ENCODE measurements at regions not wholly inside any gene's neighbourhood (a gene's known extent, or its start where the extent isn't known, plus 50 kb on each side); places are given as distances from the start of the nearest gene placed in this dataset.
A peak's percentile ranks its signal among the peaks of the same experiment; 100 is the strongest.

- no peak for DNase-seq (ENCODE audit: low read depth in 2 of 2)
These were observed 52.0 kb downstream of the MAGEF1 start for GRCh38 chr3:184659797-184660301.

- DNase-seq (ENCODE audit: low read depth in 2 of 2), result no peak
These were observed 53.5 kb downstream of the MAGEF1 start for GRCh38 chr3:184658223-184658928.

GRCh38 chr3:184656829-184657681, 54.8 kb downstream of the MAGEF1 start:
- DNase-seq (ENCODE audit: low read depth in 2 of 2), result peak in 1 of 2 donors; percentile 48

GRCh38 chr3:184656458-184656828, 55.4 kb downstream of the MAGEF1 start:
- DNase-seq (ENCODE audit: low read depth in 2 of 2), result no peak

GRCh38 chr3:184655597-184655996, 56.3 kb downstream of the MAGEF1 start:
- DNase-seq (ENCODE audit: low read depth in 2 of 2), result no peak

GRCh38 chr3:184654375-184654774, 57.5 kb downstream of the MAGEF1 start:
- no peak for DNase-seq (ENCODE audit: low read depth in 2 of 2)

GRCh38 chr3:184652465-184652864, 59.4 kb downstream of the MAGEF1 start:
- DNase-seq (ENCODE audit: low read depth in 2 of 2), result no peak

- no peak for DNase-seq (ENCODE audit: low read depth in 2 of 2)
These were observed 60.0 kb downstream of the MAGEF1 start for GRCh38 chr3:184651904-184652303.

- no peak for DNase-seq (ENCODE audit: low read depth in 2 of 2)
These were observed 63.2 kb downstream of the MAGEF1 start for GRCh38 chr3:184648636-184649035.

- no peak for DNase-seq (ENCODE audit: low read depth in 2 of 2)
These were observed 64.4 kb downstream of the MAGEF1 start for GRCh38 chr3:184647405-184647936.

GRCh38 chr3:184645336-184645735, 66.5 kb downstream of the MAGEF1 start:
- no peak for DNase-seq (ENCODE audit: low read depth in 2 of 2)

GRCh38 chr3:184643442-184643841, 68.4 kb downstream of the MAGEF1 start:
- no peak for DNase-seq (ENCODE audit: low read depth in 2 of 2)

- no peak for DNase-seq (ENCODE audit: low read depth in 2 of 2)
These were observed 69.1 kb downstream of the MAGEF1 start for GRCh38 chr3:184642631-184643285.

GRCh38 chr3:184641430-184641829, 70.4 kb downstream of the MAGEF1 start:
- no peak for DNase-seq (ENCODE audit: low read depth in 2 of 2)

GRCh38 chr3:184639351-184639750, 72.5 kb downstream of the MAGEF1 start:
- DNase-seq (ENCODE audit: low read depth in 2 of 2), result no peak

- no peak for DNase-seq (ENCODE audit: low read depth in 2 of 2)
These were observed 74.2 kb downstream of the MAGEF1 start for GRCh38 chr3:184637705-184638104.

GRCh38 chr3:184636741-184637316, 75.0 kb downstream of the MAGEF1 start:
- DNase-seq (ENCODE audit: low read depth in 2 of 2), result peak; percentile 28 to 49

- no peak for DNase-seq (ENCODE audit: low read depth in 2 of 2)
These were observed 74.2 kb downstream of the EPHB3 start for GRCh38 chr3:184635774-184636173.

- DNase-seq (ENCODE audit: low read depth in 2 of 2), result no peak
These were observed 73.5 kb downstream of the EPHB3 start for GRCh38 chr3:184635126-184635525.

- DNase-seq (ENCODE audit: low read depth in 2 of 2), result no peak
These were observed 71.6 kb downstream of the EPHB3 start for GRCh38 chr3:184633237-184633579.

GRCh38 chr3:184632551-184633236, 71.1 kb downstream of the EPHB3 start:
- no peak for DNase-seq (ENCODE audit: low read depth in 2 of 2)

Measured in stimulated activated CD4-positive, alpha-beta T cell treated with anti-CD3 and anti-CD28 coated beads, Interleukin-4, amount 100 ng/mL, for 48 hours (primary cell).